ENCODE measurements at regions not wholly inside any gene's neighbourhood (a gene's known extent, or its start where the extent isn't known, plus 50 kb on each side); places are given as distances from the start of the nearest gene placed in this dataset.
"Not testable (repeated sequence)": the region's sequence is repeated elsewhere in the genome, so short reads cannot be mapped to it uniquely, and the experiment has no call there.

- no peak for DNase-seq
Observed at GRCh38 chr22:42217752-42218280, 52.6 kb downstream of the TCF20 start.

GRCh38 chr22:42217019-42217751, 53.3 kb downstream of the TCF20 start:
- no peak for DNase-seq

GRCh38 chr22:42214633-42215415, 55.6 kb downstream of the TCF20 start:
- no peak for DNase-seq

GRCh38 chr22:42208362-42208761, 62.1 kb downstream of the TCF20 start:
- no peak for DNase-seq

GRCh38 chr22:42207918-42208317, 62.5 kb downstream of the TCF20 start:
- DNase-seq, result no peak

- no peak for DNase-seq
Observed at GRCh38 chr22:42203609-42204008, 66.8 kb downstream of the TCF20 start.

GRCh38 chr22:42202669-42203068, 67.8 kb downstream of the TCF20 start:
- DNase-seq, result peak; percentile 70 to 75

GRCh38 chr22:42202048-42202447, 68.4 kb downstream of the TCF20 start:
- DNase-seq, result peak; percentile 62 to 68

- DNase-seq, result no peak
Observed at GRCh38 chr22:42199025-42199424, 68.4 kb upstream of the CYP2D6 start.

GRCh38 chr22:42198226-42198625, 67.6 kb upstream of the CYP2D6 start:
- no peak for DNase-seq

GRCh38 chr22:42196454-42196853, 65.8 kb upstream of the CYP2D6 start:
- DNase-seq, result no peak

- DNase-seq, result no peak
Observed at GRCh38 chr22:42194953-42195352, 64.3 kb upstream of the CYP2D6 start.

GRCh38 chr22:42194104-42194851, 63.7 kb upstream of the CYP2D6 start:
- DNase-seq, result no peak

- no peak for DNase-seq
Observed at GRCh38 chr22:42192547-42192946, 61.9 kb upstream of the CYP2D6 start.

- no peak for DNase-seq
Observed at GRCh38 chr22:42190274-42190673, 59.7 kb upstream of the CYP2D6 start.

GRCh38 chr22:42189761-42190160, 59.2 kb upstream of the CYP2D6 start:
- DNase-seq, result no peak

GRCh38 chr22:42188808-42189447, 58.3 kb upstream of the CYP2D6 start:
- DNase-seq, result no peak

- DNase-seq, result no peak
Observed at GRCh38 chr22:42187646-42188045, 57.0 kb upstream of the CYP2D6 start.

GRCh38 chr22:42185915-42186439, 55.4 kb upstream of the CYP2D6 start:
- DNase-seq, result no peak

GRCh38 chr22:42184852-42185251, 54.2 kb upstream of the CYP2D6 start:
- no peak for DNase-seq

- not testable (repeated sequence) for DNase-seq
Observed at GRCh38 chr22:42183461-42184059, 53.0 kb upstream of the CYP2D6 start.

- DNase-seq, result no peak
Observed at GRCh38 chr22:42180349-42180842, 49.8 kb upstream of the CYP2D6 start.
